ENCODE measurements at regions not wholly inside any gene's neighbourhood (a gene's known extent, or its start where the extent isn't known, plus 50 kb on each side); places are given as distances from the start of the nearest gene placed in this dataset.

GRCh38 chr12:118467641-118468305 lies 91.4 kb downstream of the SUDS3 start:
- FAIRE-seq: no peak
- TF ChIP-seq, protein P1, sequence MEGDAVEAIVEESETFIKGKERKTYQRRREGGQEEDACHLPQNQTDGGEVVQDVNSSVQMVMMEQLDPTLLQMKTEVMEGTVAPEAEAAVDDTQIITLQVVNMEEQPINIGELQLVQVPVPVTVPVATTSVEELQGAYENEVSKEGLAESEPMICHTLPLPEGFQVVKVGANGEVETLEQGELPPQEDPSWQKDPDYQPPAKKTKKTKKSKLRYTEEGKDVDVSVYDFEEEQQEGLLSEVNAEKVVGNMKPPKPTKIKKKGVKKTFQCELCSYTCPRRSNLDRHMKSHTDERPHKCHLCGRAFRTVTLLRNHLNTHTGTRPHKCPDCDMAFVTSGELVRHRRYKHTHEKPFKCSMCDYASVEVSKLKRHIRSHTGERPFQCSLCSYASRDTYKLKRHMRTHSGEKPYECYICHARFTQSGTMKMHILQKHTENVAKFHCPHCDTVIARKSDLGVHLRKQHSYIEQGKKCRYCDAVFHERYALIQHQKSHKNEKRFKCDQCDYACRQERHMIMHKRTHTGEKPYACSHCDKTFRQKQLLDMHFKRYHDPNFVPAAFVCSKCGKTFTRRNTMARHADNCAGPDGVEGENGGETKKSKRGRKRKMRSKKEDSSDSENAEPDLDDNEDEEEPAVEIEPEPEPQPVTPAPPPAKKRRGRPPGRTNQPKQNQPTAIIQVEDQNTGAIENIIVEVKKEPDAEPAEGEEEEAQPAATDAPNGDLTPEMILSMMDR (IDR thresholded peaks at IDR 0.05; ENCODE audit: insufficient read depth, missing control alignments): no peak

DNA sequence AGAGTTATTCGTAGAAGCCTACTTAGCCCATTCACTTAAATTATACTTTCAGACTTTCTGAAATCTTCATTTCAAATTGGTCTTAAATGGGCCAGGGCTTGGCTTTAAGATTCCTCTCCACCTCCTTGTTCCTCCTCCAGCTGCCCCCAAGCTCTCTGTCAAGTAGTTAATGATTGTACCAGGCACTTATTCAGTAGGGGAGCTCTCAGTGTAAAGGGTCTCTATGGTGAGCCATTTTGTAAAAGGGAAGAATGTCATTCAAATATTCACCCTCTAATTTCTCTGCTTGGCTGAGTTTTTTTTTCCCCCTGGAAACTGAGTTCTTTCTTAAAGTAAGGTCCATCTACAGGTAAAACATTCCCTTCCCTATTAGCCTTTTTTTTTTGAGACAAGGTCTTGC lies 96.6 kb downstream of the SUDS3 start:
- TF ChIP-seq, protein P1 (IDR thresholded peaks at IDR 0.05; ENCODE audit: insufficient read depth, missing control alignments): no peak
- no peak for DNase-seq (ENCODE audit: insufficient read length, low spot score)
- FAIRE-seq: no peak

More at GRCh38 chr12:118467641-118468305, 91.4 kb downstream of the SUDS3 start:
- DNase-seq (ENCODE audit: insufficient read length, low spot score): no peak

DNA sequence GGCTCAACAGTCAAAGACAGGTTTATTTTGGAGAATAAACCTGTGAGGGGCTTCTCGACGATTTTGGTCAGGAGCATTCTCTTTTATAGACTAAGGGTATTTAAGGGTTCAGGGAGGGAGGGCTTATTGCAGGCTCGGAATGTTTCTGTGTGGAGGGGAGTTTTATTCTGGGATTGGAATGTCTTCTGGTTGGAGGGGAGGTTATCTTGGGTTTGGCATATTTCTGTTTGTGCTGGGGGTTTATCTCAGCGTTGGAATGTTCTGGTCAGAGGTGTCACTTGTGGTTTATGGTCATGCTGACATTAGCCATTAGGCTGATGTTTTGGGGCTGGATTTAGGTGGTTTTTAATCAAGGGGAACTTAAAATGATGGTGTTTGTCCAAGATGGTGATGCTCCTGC lies 103.9 kb downstream of the SUDS3 start:
- TF ChIP-seq, protein P1 (IDR thresholded peaks at IDR 0.05; ENCODE audit: insufficient read depth, missing control alignments): no peak
- FAIRE-seq: no peak
- no peak for DNase-seq (ENCODE audit: insufficient read length, low spot score)

GRCh38 chr12:118488034-118488433 lies 111.7 kb downstream of the SUDS3 start:
- no peak for FAIRE-seq
- TF ChIP-seq, protein P1 (IDR thresholded peaks at IDR 0.05; ENCODE audit: insufficient read depth, missing control alignments): no peak
- DNase-seq (ENCODE audit: insufficient read length, low spot score): no peak

DNA sequence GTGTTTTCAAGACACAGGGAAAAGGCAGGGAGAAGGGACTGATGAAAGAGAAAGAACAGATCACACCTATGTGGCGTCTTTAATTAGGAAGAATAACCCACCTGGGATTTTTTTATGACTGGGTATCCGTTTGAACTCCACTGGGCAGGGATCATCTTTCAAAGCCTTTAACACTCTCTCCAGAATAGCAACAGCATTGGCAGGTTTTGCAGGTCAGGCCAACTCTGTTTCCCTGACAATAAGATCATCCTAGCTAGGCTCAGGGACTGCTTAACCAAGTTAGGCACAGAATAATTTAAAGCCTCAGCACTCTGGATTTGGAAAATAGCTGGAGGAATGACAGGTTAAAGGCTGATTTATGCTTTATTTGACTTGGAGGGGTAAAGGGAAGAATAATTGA lies 117.6 kb downstream of the SUDS3 start:
- DNase-seq (ENCODE audit: insufficient read length, low spot score): no peak
- TF ChIP-seq, protein P1 (IDR thresholded peaks at IDR 0.05; ENCODE audit: insufficient read depth, missing control alignments): no peak
- no peak for FAIRE-seq

- no peak for DNase-seq (ENCODE audit: insufficient read length, low spot score)
- TF ChIP-seq, protein P1 (IDR thresholded peaks at IDR 0.05; ENCODE audit: insufficient read depth, missing control alignments): no peak
- FAIRE-seq: no peak
Observed at GRCh38 chr12:118494776-118495175, 118.4 kb downstream of the SUDS3 start.

GRCh38 chr12:118495296-118495695 lies 118.9 kb downstream of the SUDS3 start:
- TF ChIP-seq, protein P1 (IDR thresholded peaks at IDR 0.05; ENCODE audit: insufficient read depth, missing control alignments): no peak
- FAIRE-seq: no peak
- no peak for DNase-seq (ENCODE audit: insufficient read length, low spot score)
